Hepatocyte (in vitro differentiated cells): ENCODE measurements at regions not wholly inside any gene's neighbourhood (a gene's known extent, or its start where the extent isn't known, plus 50 kb on each side); places are given as distances from the start of the nearest gene placed in this dataset.
"Not testable (repeated sequence)": the region's sequence is repeated elsewhere in the genome, so short reads cannot be mapped to it uniquely, and the experiment has no call there.

Experiments
- DNase-seq: peaks from one replicate; pipeline ENCODE4 v3.0.0-alpha.2; 2016; ENCODE audit warnings: low spot score
- H2AFZ ChIP-seq: fragments of 200-600 bp; sonication (generic); 2 replicates; pipeline ENCODE4 v1.6.0; 2016; ENCODE audit warnings: antibody characterized with exemption, mild to moderate bottlenecking
- H3K27ac ChIP-seq: fragments of 200-600 bp; sonication (generic); 2 replicates; pipeline ENCODE4 v1.5.1; 2016; ENCODE audit warnings: mild to moderate bottlenecking
- H3K27me3 ChIP-seq: fragments of 200-600 bp; sonication (generic); 2 replicates; pipeline ENCODE4 v1.6.1; 2016
- H3K36me3 ChIP-seq: fragments of 200-600 bp; sonication (generic); replicated peaks from 2 replicates; pipeline ENCODE4 v1.5.1; 2016; ENCODE audit warnings: low read depth; ENCODE audit not compliant: insufficient read depth
- H3K4me1 ChIP-seq: fragments of 200-600 bp; sonication (generic); 2 replicates; pipeline ENCODE4 v1.5.1; 2016; ENCODE audit warnings: mild to moderate bottlenecking, moderate library complexity; ENCODE audit not compliant: insufficient read depth
- H3K4me2 ChIP-seq: fragments of 200-600 bp; sonication (generic); 2 replicates; pipeline ENCODE4 v1.6.0; 2016
- H3K4me3 ChIP-seq: fragments of 200-600 bp; sonication (generic); 2 replicates; pipeline ENCODE4 v1.5.1; 2016; ENCODE audit warnings: mild to moderate bottlenecking
- H3K79me2 ChIP-seq: fragments of 200-600 bp; sonication (generic); 2 replicates; pipeline ENCODE4 v1.6.0; 2017; ENCODE audit warnings: mild to moderate bottlenecking
- H3K9me2 ChIP-seq: fragments of 200-600 bp; sonication (generic); replicated peaks from 2 replicates; pipeline ENCODE4 v1.6.0; 2017; ENCODE audit warnings: mild to moderate bottlenecking; ENCODE audit not compliant: insufficient read depth
- H3K9me3 ChIP-seq: fragments of 200-600 bp; sonication (generic); 2 replicates; pipeline ENCODE4 v1.5.1; 2016; ENCODE audit warnings: low read depth, mild to moderate bottlenecking
- H4K20me1 ChIP-seq: fragments of 200-600 bp; sonication (generic); 2 replicates; pipeline ENCODE4 v1.6.0; 2016; ENCODE audit warnings: mild to moderate bottlenecking; ENCODE audit not compliant: insufficient read depth, poor library complexity, severe bottlenecking
- CTCF ChIP-seq: fragments of 200-600 bp; sonication (generic); IDR thresholded peaks from 2 replicates; pipeline ENCODE4 v1.5.1; 2016; ENCODE audit warnings: antibody characterized with exemption, mild to moderate bottlenecking; ENCODE audit not compliant: poor library complexity
- EZH2 ChIP-seq: fragments of 200-600 bp; sonication (generic); IDR thresholded peaks from 2 replicates; pipeline ENCODE4 v1.6.1; 2016; ENCODE audit warnings: antibody characterized with exemption, mild to moderate bottlenecking, borderline replicate concordance
- EZH2phosphoT487 ChIP-seq: fragments of 200-600 bp; sonication (generic); IDR thresholded peaks from one replicate; pipeline ENCODE4 v1.6.1; 2018; ENCODE audit warnings: antibody characterized with exemption, mild to moderate bottlenecking, low read depth, moderate library complexity; ENCODE audit not compliant: unreplicated experiment, severe bottlenecking
- WGBS: methylation state at CpG from one replicate; pipeline ENCODE4 v1.1.6; 2016; ENCODE audit warnings: low lambda C conversion rate; ENCODE audit errors: missing lambda C conversion rate; 5-methylcytosine and 5-hydroxymethylcytosine counted together

- Histone ChIP-seq H3K36me3 (no peaks in the 10 kb centered on the region), H3K4me2 (no peak overlapping the region)
Measured at GRCh38 chr4:67393699-67394281, 151.5 kb downstream of the CENPC start.

DNA sequence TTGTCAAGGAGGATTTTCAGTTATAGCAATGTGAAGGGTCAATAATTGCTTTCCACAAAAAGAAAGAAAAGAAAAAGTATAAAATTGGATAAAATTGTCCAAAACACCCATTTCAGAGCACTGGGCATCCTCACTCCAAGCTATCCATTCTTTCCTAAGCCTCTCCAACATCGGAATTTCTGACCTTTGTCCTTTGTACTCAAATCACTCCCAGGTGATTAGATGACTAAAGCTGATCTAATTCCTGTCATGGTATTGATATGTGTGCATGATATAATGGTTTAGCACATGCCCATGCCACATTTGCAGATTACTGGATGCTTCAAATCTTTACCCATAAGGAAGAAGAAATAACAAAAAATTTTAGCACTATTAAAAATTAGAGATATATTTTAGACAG is 152.3 kb downstream of the CENPC start:
- 48% methylated on average over 1 of the region's 1 CpG for WGBS
- no peak for DNase-seq
- TF ChIP-seq EZH2 (no peak), CTCF (no peak), EZH2phosphoT487 (no peak)
- Histone ChIP-seq H3K4me2 (no peak overlapping the region), H3K9me3 (no peaks in the 10 kb centered on the region), H3K27ac (no peak overlapping the region), H3K9me2 (no peaks in the 10 kb centered on the region), H3K27me3 (no peaks in the 10 kb centered on the region), H3K36me3 (no peaks in the 10 kb centered on the region), H3K4me1 (peaks cover 3% of the 10 kb centered on the region), H3K79me2 (no peaks in the 10 kb centered on the region), H3K4me3 (no peak overlapping the region), H4K20me1 (no peaks in the 10 kb centered on the region), H2AFZ (no peak overlapping the region)

More at GRCh38 chr4:67393699-67394281, 151.5 kb downstream of the CENPC start:
- Histone ChIP-seq H2AFZ (no peak overlapping the region), H3K9me2 (no peaks in the 10 kb centered on the region), H4K20me1 (no peaks in the 10 kb centered on the region), H3K27ac (no peak overlapping the region), H3K27me3 (no peaks in the 10 kb centered on the region), H3K79me2 (no peaks in the 10 kb centered on the region), H3K9me3 (no peaks in the 10 kb centered on the region), H3K4me3 (no peak overlapping the region), H3K4me1 (peaks cover 3% of the 10 kb centered on the region)
- TF ChIP-seq EZH2 = no peak
- TF ChIP-seq EZH2phosphoT487 = no peak
- peak; percentile 88 for TF ChIP-seq CTCF
- WGBS = 65% methylated on average over 3 of the region's 3 CpGs
- DNase-seq = peak; percentile 64

DNA sequence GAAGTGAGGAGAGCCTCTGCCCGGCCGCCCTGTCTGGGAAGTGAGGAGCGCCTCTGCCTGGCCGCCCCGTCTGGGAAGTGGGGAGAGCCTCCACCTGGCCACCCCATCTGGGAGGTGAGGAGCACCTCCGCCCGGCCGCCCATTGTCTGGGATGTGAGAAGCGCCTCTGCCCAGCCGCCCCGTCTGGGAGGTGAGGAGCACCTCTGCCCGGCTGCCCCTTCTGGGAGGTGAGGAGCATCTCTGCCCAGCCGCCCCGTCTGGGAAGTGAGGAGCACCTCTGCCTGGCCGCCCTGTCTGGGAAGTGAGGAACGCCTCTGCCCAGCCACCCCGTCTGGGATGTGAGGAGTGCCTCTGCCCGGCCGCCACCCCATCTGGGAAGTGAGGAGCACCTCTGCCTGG is 163.9 kb downstream of the CENPC start:
- not testable (repeated sequence) for H3K27me3 ChIP-seq, H3K27ac ChIP-seq, H3K9me3 ChIP-seq, H3K4me2 ChIP-seq, DNase-seq, H2AFZ ChIP-seq, H3K4me3 ChIP-seq, H4K20me1 ChIP-seq, H3K4me1 ChIP-seq, H3K9me2 ChIP-seq, H3K79me2 ChIP-seq, H3K36me3 ChIP-seq
- 100% methylated on average over 4 of the region's 19 CpGs for WGBS

- 95% methylated on average over 22 of the region's 34 CpGs for WGBS
- H3K79me2 ChIP-seq, H2AFZ ChIP-seq, H3K27ac ChIP-seq, H4K20me1 ChIP-seq, H3K36me3 ChIP-seq, H3K27me3 ChIP-seq, H3K9me2 ChIP-seq, H3K4me3 ChIP-seq, H3K9me3 ChIP-seq, H3K4me1 ChIP-seq, DNase-seq, H3K4me2 ChIP-seq: not testable (repeated sequence)
Measured at GRCh38 chr4:67380702-67381405, 164.4 kb downstream of the CENPC start.
